Posterior cingulate gyrus (tissue), 11 donors: ENCODE measurements at regions not wholly inside any gene's neighbourhood (a gene's known extent, or its start where the extent isn't known, plus 50 kb on each side); places are given as distances from the start of the nearest gene placed in this dataset.
"Not testable (repeated sequence)": the region's sequence is repeated elsewhere in the genome, so short reads cannot be mapped to it uniquely, and the experiment has no call there.

ENCODE experiments used
- DNase-seq, 10 donors: peaks; one replicate each; pipeline versions ENCODE4 v3.0.0 to v3.0.0-alpha.2; 2020 to 2021; ENCODE audit warnings: mixed read lengths in 3 of 10
- intact Hi-C: fragments of 100-400 bp; cut with DNase I; formaldehyde crosslinking; loops from one replicate; pipeline ENCODE4 v1.15.1; 2023

DNA sequence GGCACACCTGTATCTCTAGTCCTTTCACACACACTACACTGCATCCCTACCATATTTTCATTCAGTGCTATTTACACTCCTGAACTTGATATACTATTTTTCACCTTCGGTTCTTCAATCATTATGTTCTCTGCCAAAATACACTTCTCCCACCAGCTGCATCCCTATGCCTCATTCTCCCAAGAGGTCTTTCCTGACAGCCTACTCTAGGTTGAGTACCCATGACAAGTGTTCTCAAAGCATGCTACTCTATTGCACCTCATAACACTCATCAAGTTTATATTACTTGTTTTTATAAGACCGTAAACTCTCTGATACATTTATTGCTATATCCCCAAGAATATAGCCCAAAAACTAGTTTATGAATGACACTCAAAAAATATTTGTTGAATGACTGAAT is 549.5 kb downstream of the PYDC2 start:
- DNase-seq: no peak
- intact Hi-C loops: no loop called here

DNA sequence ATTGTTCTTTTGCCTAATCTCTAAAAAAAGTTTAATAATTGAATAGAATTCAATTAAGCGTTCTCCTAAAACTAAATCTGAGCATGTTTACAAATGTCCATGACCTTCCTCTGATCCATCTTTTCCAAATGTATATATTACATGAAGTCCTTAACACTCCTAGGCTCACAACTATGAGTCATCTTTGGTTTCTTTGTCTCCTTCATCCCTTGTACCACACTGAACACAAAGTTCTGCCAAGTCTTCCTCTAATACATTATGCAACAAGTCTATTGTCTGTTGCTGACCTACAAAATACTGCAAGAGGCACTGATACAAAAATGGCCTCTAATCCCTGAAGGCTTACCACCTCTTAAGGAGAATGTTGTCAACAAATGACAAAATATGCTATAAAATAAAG is 550.2 kb downstream of the PYDC2 start:
- intact Hi-C loops: no loop called here

DNA sequence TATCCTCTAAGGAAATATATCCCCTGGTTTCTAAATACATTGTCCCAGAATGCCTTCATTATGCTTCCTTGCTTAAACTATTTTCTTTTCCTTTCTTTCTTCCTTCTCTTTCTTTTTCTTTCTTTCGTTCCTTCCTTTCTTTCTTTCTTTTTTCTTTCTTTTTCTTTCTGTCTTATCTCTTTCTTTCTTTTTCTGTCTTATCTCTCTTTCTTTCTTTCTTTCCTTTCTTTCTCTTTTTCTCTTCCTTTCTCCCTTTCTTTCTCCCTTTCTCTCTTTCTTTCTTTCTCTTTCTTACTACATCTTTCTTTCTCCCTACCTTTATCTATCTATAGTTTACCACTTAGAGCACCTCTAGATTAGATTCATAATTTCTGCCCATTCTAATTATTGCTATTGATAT is 552.1 kb downstream of the PYDC2 start:
- intact Hi-C loops: no loop called here
- DNase-seq: no peak

More for the DNA sequence above, 550.2 kb downstream of the PYDC2 start:
- no peak for DNase-seq

DNA sequence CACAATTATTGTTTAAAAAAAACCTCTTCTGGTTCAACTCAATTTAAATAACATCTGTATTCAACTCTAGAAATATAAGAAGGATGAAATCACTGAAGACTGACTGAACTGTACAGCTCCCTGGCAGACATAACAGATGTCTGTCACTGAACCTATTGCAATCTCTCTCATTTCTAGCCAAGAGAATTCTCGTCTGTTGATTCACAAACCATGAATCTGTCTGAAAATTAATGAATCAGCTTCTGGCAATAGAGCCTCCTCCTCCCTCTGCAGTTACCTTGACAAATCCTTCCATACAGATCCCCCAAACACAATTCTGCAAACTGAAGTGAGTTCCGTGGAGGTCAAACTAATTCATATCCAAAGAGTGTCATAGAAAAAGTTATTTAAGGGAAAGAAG is 561.4 kb downstream of the PYDC2 start:
- intact Hi-C loops: no loop called here

DNA sequence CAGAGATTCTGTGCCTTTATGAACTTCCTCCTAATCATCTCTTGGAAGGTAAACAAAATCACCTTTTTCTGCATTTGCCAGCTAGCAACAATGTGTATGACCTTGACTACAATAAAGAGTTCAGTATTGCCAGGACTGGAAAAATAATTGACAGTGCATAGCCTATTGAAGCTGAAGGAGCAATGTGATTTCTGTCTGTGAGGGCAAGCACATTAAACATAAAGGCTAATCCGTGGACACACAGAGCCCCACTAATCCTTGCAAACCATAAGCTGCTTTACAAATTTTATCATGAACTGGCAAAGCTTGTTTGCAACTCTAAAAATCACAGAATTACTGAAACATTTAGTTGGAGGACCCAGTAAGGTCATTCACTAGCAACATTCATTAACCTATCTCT is 563.8 kb downstream of the PYDC2 start:
- intact Hi-C loops: no loop called here
- DNase-seq: no peak

More for the DNA sequence above, 561.4 kb downstream of the PYDC2 start:
- DNase-seq: no peak

DNA sequence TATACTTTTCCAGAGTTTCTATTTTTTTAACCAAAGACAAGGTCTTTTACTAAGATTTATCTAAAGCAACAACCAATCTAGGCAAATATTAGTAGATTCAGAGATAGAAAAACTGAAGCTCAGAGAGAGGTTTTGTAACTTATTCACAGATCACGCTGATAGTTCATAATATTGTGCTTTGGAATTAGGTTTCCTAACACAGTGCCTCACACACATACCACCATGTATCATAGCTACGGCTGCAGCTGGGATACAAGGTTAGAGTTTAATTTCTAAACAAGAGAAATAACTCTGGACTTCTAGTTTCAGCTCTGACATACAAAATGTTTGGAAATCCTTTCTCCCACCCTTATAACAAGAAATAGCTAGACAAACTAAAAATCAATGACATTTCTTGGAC is 565.7 kb downstream of the PYDC2 start:
- intact Hi-C loops: no loop called here
- DNase-seq: no peak

DNA sequence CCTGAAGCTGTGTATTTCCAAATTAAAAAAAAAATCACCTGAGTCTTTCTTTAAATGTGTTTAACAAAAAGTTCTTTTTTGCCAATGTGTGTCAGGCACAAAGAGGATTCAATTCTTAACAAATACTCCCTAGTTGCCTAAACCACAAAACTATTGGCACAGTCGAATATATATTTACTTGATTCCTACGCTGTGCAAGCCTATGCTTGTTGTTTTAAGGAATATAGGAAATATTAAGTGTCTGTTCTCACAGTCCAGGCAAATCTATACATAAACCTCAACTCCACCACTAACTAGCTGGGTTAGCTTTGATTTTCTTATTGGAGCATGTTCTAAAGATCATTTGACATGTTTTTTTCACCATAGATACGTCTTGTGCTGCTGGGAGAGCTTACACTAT is 571.0 kb downstream of the PYDC2 start:
- no peak for DNase-seq
- intact Hi-C loops: no loop called here

DNA sequence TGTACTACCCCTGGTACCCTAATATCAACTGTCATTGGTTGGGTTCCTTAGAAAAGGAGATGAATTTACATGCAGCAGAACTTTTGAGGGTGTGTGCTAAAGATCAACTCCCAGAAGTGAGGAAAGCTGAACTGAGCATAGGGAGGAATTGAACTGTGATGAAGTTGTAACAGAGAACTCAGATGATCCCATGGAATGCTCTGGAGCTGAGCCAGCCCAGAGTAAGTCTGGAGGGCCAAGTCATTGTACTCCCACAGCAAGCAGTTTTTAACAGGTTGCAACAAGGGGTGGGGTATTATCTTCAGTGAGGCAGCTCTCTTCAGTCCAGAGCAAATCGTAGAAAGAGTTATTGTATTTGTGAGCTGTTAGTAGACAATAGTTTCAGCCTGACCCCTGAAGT is 572.3 kb downstream of the PYDC2 start:
- DNase-seq: no peak
- intact Hi-C loops: no loop called here

DNA sequence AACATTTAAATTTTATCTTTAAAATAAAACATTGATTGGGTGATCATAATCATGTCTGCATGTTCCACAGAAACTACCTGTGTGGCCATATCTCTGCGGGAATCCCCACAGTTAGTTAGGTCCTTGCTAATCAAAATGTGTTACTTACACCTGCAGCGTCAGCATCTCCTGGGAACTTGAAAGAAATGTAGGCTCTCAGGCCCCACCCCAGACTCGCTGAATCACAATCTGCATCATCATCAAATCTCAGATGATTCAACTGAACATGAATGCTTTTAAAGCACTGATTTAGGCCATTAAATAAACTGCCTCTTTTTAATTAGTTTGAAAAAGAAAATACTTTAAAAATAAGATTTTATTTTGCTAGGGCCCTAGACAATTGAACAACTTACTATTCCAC is 577.8 kb downstream of the PYDC2 start:
- no peak for DNase-seq
- intact Hi-C loops: no loop called here

DNA sequence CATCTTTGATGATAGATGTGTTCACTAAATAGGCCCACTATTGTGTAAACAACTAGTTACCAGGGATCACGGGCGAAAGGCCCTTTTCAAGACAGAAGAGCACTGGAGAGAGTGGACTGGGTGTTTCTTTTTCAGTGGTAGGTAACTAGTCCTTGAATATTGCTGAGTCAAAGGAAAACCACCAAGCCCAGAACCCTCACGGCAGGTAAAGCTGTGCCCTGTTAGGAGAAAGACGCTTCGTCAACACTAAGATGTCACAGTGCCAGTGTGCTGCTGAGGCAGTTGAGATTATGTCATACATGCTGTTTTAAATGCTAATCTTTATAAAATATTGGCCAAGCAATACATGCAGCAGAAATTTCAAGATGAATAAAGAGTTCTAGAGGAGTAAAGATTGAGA is 578.6 kb downstream of the PYDC2 start:
- no peak for DNase-seq
- intact Hi-C loops: no loop called here

DNA sequence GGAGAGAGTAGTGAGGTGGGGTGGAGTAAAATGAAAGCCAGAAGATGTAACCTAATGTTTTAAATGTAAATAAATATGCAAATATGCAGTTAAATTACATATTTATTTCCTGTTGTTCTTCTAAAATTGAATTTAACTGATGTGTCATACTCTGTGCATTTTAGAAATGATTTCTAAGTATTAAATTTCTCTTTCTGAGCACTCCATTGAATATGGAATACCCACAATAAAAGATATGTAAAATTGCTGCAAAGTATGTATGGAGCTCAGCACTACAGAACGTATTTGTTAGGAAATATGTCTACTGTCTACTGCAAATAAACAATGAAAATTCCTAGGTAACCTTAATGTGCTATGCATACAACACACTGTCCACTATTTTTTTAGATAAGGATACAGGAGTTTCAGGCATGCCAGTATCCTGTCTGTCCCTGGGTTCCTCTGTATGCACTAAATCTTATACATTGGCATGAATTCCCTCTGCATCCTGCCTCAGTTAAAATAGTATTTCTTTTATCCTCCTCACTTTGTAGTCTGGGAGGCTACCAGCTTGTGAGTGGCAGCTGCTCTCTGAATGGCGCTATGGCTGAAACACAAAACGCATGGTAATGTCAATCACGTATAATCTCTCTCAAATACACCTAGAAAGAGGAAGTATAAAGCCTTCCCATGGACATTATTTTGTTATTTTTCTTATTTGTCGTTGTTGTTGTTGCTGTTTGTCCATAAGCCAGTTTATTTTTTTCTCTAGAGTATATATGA is 579.5 kb downstream of the PYDC2 start:
- intact Hi-C loops: no loop called here

DNA sequence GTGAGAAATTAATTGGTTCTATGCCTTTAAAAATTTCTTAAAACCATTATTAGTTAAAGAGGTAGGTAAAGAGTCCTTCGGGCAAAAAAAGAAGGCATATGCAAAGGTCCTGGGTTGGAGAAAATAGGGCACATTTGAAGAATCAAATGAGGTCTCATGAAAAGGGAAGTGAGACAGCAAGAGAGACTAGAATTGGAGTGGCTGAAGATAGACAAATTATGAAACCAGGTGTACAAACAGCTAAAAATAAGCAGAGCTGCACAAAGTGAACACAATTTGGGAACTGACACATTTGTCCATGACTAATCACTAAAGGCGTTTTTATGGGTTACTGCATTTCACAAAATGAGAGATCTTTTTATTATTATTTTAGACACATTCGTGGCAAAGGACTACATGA is 581.2 kb downstream of the PYDC2 start:
- intact Hi-C loops: no loop called here
- DNase-seq: no peak

More for the DNA sequence above, 579.5 kb downstream of the PYDC2 start:
- DNase-seq: no peak

DNA sequence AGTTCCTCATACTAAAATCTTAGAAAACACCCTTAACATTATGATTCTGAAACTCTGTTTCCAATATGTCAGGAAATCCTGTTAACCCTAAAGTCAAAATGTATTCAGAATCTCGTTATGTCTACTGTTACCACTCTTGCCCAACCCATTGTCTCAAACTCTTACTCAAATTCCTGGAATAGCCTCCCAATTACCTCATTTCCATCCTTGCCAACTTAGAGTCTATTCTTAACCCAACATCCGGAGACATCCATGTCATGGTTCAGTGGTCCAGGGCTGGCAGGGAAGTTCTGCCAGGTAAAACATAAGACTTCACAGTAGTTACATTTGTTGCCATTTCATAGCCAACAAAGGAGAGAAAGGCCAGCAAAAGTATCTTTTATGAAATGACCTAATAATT is 593.9 kb downstream of the PYDC2 start:
- intact Hi-C loops: no loop called here
- DNase-seq: no peak

DNA sequence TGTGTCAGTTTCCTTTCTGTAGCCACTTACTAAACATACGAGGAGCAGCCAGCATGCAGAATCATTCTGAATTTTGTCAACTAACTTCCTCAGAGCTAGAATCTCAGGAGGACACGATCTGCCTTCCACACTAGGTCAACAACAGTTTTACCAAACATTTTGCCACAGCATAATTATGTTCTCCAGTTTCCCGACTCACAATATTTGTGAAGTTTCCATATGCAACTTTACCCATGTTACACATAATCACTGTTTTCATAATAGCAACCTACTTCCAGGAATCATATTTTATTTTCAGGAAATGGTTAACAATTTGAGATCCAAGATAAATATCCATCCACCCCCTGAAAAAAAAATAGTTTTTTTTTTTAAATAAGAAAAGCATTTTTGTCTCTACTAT is 595.0 kb downstream of the PYDC2 start:
- intact Hi-C loops: no loop called here
- no peak for DNase-seq

DNA sequence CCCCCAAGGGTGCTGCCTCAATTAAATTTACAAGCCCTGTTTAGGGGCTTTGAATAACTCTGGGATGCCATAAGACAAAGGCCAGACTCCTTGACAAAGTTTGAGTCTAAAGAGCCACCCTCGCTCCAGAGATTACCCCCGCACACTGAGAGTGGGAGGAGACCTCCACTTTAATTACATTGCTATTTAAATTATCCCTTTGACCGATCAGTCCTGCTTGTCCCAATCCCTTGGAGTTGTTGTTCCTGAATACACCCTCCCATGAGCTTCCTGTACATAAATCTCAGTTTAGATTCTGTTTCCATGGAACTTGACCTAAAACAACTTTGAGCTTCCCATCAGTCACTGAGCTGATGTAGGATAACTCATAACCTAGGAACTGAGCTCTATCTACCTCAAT is 596.3 kb downstream of the PYDC2 start:
- intact Hi-C loops: no loop called here
- no peak for DNase-seq

DNA sequence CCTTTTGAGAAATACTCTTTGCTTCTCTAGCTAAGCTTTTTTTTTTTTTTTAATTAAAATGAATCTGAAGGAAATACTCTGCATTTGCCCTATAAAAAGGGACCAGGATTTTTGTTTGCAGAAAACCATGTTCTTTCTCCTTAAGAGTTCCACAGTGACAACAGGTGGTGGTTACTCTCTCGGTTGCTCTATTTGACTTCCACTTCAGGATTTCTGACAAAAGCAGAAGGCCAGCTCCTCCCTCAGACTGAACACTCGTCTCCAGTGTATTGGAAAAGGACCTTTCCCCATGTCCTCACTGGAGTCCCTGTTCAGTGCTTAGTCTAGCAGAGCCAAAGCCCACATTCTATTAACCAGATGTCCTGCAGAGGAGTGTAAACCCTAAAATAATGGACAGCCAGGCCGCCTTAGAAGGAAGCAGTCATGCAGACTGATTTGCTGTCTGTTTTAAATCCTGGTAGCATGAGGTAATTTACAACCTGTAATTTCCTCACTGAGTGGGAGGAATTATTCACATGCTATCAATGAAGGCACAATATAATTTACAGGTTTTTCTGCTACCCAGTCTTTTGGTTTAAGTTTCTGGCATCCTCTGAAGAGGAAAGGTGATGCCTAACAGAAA is 599.3 kb downstream of the PYDC2 start:
- DNase-seq: no peak
- intact Hi-C loops: no loop called here

DNA sequence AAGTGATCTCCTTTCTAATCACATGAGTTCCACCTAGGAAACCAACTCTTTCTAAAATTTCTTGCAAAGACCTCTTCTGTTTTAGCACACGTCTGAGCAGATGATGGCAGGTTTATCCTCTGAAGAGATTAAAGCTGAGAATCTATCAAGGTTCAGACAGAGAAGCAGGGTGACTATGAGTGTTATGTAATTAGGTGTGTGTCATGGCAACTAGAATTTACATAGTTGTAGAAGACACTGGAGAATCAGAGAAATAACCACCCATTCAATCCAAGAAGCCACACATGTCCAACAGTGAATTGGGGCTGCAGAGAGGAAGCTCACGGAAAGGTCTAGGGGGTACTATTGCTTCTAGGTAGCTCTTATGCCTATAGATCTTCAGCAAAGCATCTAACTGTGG is 600.5 kb downstream of the PYDC2 start:
- no peak for DNase-seq
- intact Hi-C loops: no loop called here

DNA sequence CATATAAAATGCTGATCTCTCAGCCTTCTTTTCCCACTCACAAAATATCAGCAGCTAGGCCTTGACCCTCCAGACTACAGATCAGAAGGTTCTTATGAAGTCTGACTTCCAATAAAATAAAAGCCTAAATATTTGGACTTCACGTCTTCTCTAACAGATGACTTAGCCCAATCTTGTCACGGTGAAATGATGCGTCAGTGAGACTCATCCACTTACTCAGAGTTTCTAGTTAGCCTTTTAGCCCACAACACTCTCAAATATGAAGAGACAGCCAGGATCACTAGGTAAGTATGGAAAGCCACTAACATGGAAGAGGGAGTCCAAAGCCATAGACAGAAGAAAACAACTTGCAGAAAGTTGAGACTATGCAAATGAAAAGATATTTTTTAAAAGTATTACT is 601.2 kb downstream of the PYDC2 start:
- no peak for DNase-seq

DNA sequence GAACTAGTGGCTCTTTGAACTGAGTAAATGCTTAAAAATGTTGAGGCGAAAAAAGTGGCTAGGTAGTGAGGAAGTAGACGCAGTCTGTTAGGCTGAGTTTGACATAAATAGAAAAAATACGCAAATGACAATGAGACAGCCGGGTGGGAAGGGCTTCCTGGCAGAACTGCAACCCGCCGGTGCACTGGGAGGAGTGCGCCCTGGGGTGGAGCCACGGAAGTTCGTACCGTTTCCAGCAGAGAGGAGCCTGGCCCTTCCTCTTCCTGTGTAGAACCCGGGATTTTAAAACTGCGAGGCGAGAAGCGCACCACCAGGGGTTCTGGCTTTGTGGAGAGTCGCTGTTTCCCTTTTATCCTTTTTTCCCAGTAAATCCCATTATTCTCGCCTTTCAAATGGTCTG is 602.6 kb downstream of the PYDC2 start:
- peak in 2 of 10 donors; percentile 10 to 64 for DNase-seq
- intact Hi-C loops: no loop called here

More for the DNA sequence above, 601.2 kb downstream of the PYDC2 start:
- intact Hi-C loops: no loop called here

DNA sequence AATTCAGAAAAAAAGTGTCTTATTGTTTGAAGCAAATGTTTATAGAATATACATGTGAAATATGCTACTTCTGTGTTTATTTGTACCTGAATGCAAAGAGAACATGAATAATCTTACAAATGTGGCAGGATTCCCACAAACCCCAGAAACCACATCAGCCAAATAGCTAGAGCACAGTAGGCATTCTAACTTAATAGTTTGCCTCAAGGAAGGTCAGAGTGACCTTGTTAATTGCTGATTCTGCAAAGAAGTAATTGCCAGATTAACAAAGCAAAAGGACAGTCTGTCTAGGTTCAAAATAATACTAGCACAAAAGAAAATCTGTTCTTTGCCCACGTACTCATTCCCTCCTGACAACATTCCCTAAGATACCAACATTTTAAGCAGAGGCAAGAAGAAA is 604.0 kb downstream of the PYDC2 start:
- no peak for DNase-seq
- intact Hi-C loops: no loop called here

DNA sequence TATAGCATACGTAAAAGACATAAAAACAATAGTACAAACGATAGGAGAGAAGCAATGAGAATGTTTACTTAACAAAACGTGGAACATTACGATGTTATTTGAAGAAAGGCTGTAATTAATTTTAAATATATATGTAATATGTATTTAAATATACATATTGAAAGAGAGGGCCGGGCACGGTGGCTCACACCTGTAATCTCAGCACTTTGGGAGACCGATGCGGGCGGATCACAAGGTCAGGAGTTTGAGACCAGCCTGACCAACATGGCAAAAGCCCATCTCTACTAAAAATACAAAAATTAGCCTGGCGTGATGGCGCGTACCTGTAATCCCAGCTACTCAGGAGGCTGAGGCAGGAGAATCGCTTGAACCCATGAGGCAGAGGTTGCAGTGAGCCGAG is 605.3 kb downstream of the PYDC2 start:
- DNase-seq: peak in 1 of 10 donors; percentile 59
- intact Hi-C loops: not testable (repeated sequence)

DNA sequence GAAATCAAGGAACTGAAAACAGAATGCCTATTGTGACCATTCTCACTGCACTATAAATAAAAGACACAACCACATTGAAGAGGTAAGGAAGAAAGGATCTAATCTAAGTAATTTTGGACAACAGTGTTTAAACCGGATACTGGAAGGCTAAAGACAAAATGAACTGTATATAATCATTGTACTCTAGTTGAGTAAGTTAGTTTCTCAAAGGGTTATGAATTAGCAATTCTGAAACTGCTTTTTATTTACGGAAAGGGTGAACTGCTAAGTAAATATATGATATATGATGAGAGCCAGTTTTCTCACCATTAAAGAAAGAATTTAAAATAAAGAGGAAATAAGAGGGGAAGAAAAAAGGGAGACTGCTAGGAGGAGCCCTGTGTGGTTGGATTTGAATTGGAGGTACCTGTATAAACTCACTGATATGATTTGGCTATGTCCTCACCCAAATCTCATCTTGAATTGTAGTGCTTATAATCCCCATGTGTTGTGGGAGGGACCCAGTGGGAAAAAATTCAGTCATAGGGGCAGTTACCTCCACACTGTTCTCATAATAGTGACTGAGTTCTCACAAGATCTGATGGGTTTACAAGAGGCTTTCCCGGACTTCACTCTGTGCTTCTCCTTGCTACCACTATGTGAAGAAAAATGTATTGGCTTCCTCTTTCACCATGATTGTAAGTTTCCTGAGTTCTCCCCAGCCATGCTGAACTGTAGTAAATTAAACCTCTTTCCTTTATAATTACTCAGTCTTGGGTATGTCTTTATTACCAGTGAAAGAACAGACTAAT is 607.7 kb downstream of the PYDC2 start:
- intact Hi-C loops: no loop called here
- no peak for DNase-seq
